DMS53 treated with DMSO at 0.1 percent for 48 hours (cell line): ENCODE measurements at regions not wholly inside any gene's neighbourhood (a gene's known extent, or its start where the extent isn't known, plus 50 kb on each side); places are given as distances from the start of the nearest gene placed in this dataset.
"Not testable (repeated sequence)": the region's sequence is repeated elsewhere in the genome, so short reads cannot be mapped to it uniquely, and the experiment has no call there.

Source experiments
- DNase-seq: peaks from one replicate; lab custom pipeline; 2025; ENCODE audit not compliant: unreplicated experiment; lab: John Stamatoyannopoulos, UW

- DNase-seq = no peak
These were observed 155.6 kb upstream of the IRS2 start for GRCh38 chr13:109941951-109942350.

- no peak for DNase-seq
These were observed 154.8 kb upstream of the IRS2 start for GRCh38 chr13:109941221-109941620.

GRCh38 chr13:109940637-109941036, 154.3 kb upstream of the IRS2 start:
- no peak for DNase-seq

GRCh38 chr13:109939838-109940237, 153.5 kb upstream of the IRS2 start:
- DNase-seq = no peak

GRCh38 chr13:109939180-109939579, 152.8 kb upstream of the IRS2 start:
- no peak for DNase-seq

GRCh38 chr13:109938255-109938936, 152.0 kb upstream of the IRS2 start:
- DNase-seq = no peak

- DNase-seq = not testable (repeated sequence)
These were observed 148.1 kb upstream of the IRS2 start for GRCh38 chr13:109934520-109934919.

- DNase-seq = no peak
These were observed 147.1 kb upstream of the IRS2 start for GRCh38 chr13:109933476-109933875.

GRCh38 chr13:109924376-109924775, 138.0 kb upstream of the IRS2 start:
- DNase-seq = no peak

GRCh38 chr13:109922518-109922917, 136.1 kb upstream of the IRS2 start:
- DNase-seq = no peak

- no peak for DNase-seq
These were observed 133.5 kb upstream of the IRS2 start for GRCh38 chr13:109919715-109920375.

GRCh38 chr13:109918179-109918711, 131.9 kb upstream of the IRS2 start:
- no peak for DNase-seq

GRCh38 chr13:109917422-109917821, 131.0 kb upstream of the IRS2 start:
- no peak for DNase-seq

GRCh38 chr13:109913936-109914510, 127.6 kb upstream of the IRS2 start:
- no peak for DNase-seq

- no peak for DNase-seq
These were observed 126.8 kb upstream of the IRS2 start for GRCh38 chr13:109913186-109913585.

- DNase-seq = no peak
These were observed 123.8 kb upstream of the IRS2 start for GRCh38 chr13:109910194-109910593.

GRCh38 chr13:109906976-109907375, 120.6 kb upstream of the IRS2 start:
- no peak for DNase-seq

- DNase-seq = no peak
These were observed 117.8 kb upstream of the IRS2 start for GRCh38 chr13:109904218-109904617.

GRCh38 chr13:109900741-109901140, 114.4 kb upstream of the IRS2 start:
- DNase-seq = no peak

- DNase-seq = no peak
These were observed 113.9 kb upstream of the IRS2 start for GRCh38 chr13:109900320-109900719.

GRCh38 chr13:109899748-109900147, 113.4 kb upstream of the IRS2 start:
- no peak for DNase-seq

- no peak for DNase-seq
These were observed 112.9 kb upstream of the IRS2 start for GRCh38 chr13:109899316-109899715.
